ENCODE measurements at regions not wholly inside any gene's neighbourhood (a gene's known extent, or its start where the extent isn't known, plus 50 kb on each side); places are given as distances from the start of the nearest gene placed in this dataset.

GRCh38 chr18:61148322-61148721 is 184.9 kb upstream of the CDH20 start:
- Histone ChIP-seq H3K27me3 (replicated peaks) (no peaks in the 10 kb centered on the region), H3K36me3 (replicated peaks) (no peaks in the 10 kb centered on the region), H3K4me3 (ENCODE audit: low read depth, low read length) (no peak overlapping the region), H3K27ac (no peak overlapping the region)
- DNase-seq: no peak
- in situ Hi-C loops (cut with HindIII; ENCODE audit: low pct_ligation_motif_present, low sequenced_read_pairs): no loop called here
- TF ChIP-seq CTCF (IDR thresholded peaks at IDR 0.05; ENCODE audit: low read depth, low read length, missing control alignments): no peak

- DNase-seq: no peak
- in situ Hi-C loops (cut with HindIII; ENCODE audit: low pct_ligation_motif_present, low sequenced_read_pairs): no loop called here
- Histone ChIP-seq H3K27me3 (replicated peaks) (no peaks in the 10 kb centered on the region), H3K36me3 (replicated peaks) (no peaks in the 10 kb centered on the region), H3K27ac (no peak overlapping the region), H3K4me3 (ENCODE audit: low read depth, low read length) (no peak overlapping the region)
- no peak for TF ChIP-seq CTCF (IDR thresholded peaks at IDR 0.05; ENCODE audit: low read depth, low read length, missing control alignments)
Observed at GRCh38 chr18:61149786-61150185, 183.4 kb upstream of the CDH20 start.

DNA sequence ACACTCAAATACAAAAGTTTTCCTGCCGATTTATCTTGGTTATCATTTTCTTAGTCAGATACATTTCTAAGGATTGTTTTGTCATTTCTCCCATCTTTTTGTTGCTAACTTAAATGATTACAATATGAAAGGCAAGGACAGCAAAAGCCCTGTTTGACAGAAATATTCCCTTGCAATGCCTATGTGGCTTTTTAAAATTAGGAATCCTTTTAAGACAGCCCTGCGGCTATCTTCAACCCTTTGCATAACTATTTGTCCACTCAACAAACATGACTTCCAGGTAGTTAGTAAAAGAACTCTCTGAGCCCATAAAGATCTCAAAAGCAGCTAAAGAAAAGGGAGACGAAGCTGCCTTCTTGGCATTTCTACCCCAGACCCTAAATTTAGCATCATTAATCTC is 179.7 kb upstream of the CDH20 start:
- DNase-seq: no peak
- Histone ChIP-seq H3K27ac (no peak overlapping the region), H3K4me3 (ENCODE audit: low read depth, low read length) (no peak overlapping the region), H3K36me3 (replicated peaks) (no peaks in the 10 kb centered on the region), H3K27me3 (replicated peaks) (no peaks in the 10 kb centered on the region)
- in situ Hi-C loops (cut with HindIII; ENCODE audit: low pct_ligation_motif_present, low sequenced_read_pairs): no loop called here
- no peak for TF ChIP-seq CTCF (IDR thresholded peaks at IDR 0.05; ENCODE audit: low read depth, low read length, missing control alignments)

DNA sequence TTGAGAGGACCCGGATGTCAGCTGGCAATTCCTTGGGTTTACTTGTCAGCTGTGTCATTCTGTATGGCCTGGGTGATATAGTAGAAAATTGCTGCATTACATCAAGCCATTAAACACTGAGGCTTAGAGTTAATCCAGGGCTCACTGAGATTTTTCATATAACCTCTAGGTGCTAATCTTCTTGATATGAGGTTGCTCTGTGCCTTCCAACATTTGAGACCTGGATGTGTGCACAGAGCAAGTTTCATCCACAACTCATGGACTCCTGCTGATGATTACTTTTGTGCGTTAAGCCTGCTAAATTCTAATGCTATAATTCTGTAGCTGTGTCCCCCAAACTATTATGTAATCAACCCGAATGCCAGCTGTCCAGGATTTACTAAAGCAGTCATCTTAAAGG is 178.4 kb upstream of the CDH20 start:
- in situ Hi-C loops (cut with HindIII; ENCODE audit: low pct_ligation_motif_present, low sequenced_read_pairs): no loop called here
- no peaks in the 10 kb centered on the region for H3K27me3 ChIP-seq (replicated peaks)
- H3K36me3 ChIP-seq (replicated peaks): no peaks in the 10 kb centered on the region
- H3K4me3 ChIP-seq (ENCODE audit: low read depth, low read length): no peak overlapping the region
- no peak overlapping the region for H3K27ac ChIP-seq
- no peak for DNase-seq
- TF ChIP-seq CTCF (IDR thresholded peaks at IDR 0.05; ENCODE audit: low read depth, low read length, missing control alignments): no peak

DNA sequence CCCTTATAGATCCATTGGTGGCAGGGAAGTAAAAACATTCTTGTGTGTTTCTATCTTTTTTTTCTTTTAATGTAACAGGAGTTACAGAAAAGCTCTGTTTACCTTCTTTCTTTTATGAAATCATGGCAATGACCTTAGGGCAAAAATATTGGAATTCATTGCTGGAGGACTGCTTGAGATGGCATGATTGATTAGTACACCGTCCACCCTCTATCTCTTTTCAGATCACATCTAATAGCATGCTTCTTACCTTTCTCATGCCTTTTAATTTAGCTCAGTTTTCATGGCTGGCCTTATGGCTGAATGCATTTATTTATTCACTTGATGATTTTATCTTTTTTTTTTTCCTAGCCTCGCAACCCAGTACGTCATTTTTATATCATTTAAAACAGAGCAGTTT is 177.6 kb upstream of the CDH20 start:
- in situ Hi-C loops (cut with HindIII; ENCODE audit: low pct_ligation_motif_present, low sequenced_read_pairs): no loop called here
- H3K4me3 ChIP-seq (ENCODE audit: low read depth, low read length): no peak overlapping the region
- no peaks in the 10 kb centered on the region for H3K36me3 ChIP-seq (replicated peaks)
- no peaks in the 10 kb centered on the region for H3K27me3 ChIP-seq (replicated peaks)
- H3K27ac ChIP-seq: no peak overlapping the region
- no peak for TF ChIP-seq CTCF (IDR thresholded peaks at IDR 0.05; ENCODE audit: low read depth, low read length, missing control alignments)
- DNase-seq: no peak

GRCh38 chr18:61157451-61157850 is 175.8 kb upstream of the CDH20 start:
- in situ Hi-C loops (cut with HindIII; ENCODE audit: low pct_ligation_motif_present, low sequenced_read_pairs): no loop called here

More at GRCh38 chr18:61157451-61157850, 175.8 kb upstream of the CDH20 start:
- Histone ChIP-seq H3K27ac (no peak overlapping the region), H3K4me3 (ENCODE audit: low read depth, low read length) (no peak overlapping the region), H3K27me3 (replicated peaks) (no peaks in the 10 kb centered on the region), H3K36me3 (replicated peaks) (no peaks in the 10 kb centered on the region)
- no peak for TF ChIP-seq CTCF (IDR thresholded peaks at IDR 0.05; ENCODE audit: low read depth, low read length, missing control alignments)
- no peak for DNase-seq
